GM12891 (cell line): ENCODE measurements at regions not wholly inside any gene's neighbourhood (a gene's known extent, or its start where the extent isn't known, plus 50 kb on each side); places are given as distances from the start of the nearest gene placed in this dataset.
A peak's percentile ranks its signal among the peaks of the same experiment; 100 is the strongest.

Source experiments
- DNase-seq: peaks from one replicate; pipeline ENCODE4 v3.0.0; 2011; ENCODE audit warnings: low spot score; ENCODE audit not compliant: insufficient read length
- FAIRE-seq: peaks from 2 replicates; lab custom pipeline; 2011; peaks lifted over from hg19 to GRCh38; lab: Jason Lieb, UNC
- PAX5 ChIP-seq: IDR thresholded peaks from 2 replicates; pipeline ENCODE4 v1.6.1; 2011; ENCODE audit warnings: low read length, moderate library complexity, mild to moderate bottlenecking; ENCODE audit not compliant: insufficient read depth, severe bottlenecking
- POLR2A ChIP-seq: IDR thresholded peaks from 2 replicates; pipeline ENCODE4 v1.6.1; 2011; ENCODE audit warnings: low read depth, low read length, control low read depth
- POLR2AphosphoS5 ChIP-seq: IDR thresholded peaks from 2 replicates; pipeline ENCODE4 v1.6.1; 2011; ENCODE audit warnings: low read depth, low read length, control low read depth
- POU2F2 ChIP-seq: IDR thresholded peaks from 2 replicates; pipeline ENCODE4 v1.6.1; 2011; ENCODE audit warnings: low read depth, mild to moderate bottlenecking, control low read depth, low read length, moderate library complexity
- SPI1 ChIP-seq: IDR thresholded peaks from 2 replicates; pipeline ENCODE4 v1.6.1; 2011; ENCODE audit warnings: low read depth, low read length, control low read depth
- TAF1 ChIP-seq: IDR thresholded peaks from 2 replicates; pipeline ENCODE4 v1.6.1; 2011; ENCODE audit warnings: low read depth, low read length, control low read depth

DNA sequence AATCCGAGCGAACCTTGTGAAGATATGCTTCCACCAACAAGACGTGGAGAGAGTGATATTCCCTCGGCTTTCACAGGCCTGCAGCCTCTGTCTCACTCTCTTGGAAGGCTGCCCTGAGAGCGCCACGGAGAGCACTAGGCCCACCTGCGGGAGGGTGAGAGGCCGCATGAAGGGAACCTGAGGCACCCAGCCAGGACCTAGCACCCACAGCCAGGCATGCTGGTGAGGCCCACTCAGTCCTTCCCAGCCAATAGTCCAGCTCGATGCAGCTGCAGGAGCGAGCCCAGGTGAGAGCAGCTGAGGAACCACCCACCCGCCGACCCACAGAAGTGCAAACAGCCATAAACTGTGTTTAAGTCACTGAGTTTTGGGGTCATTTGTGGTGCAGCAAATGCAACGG, 227.2 kb downstream of the QKI start:
- no peak for TF ChIP-seq POLR2A
- TF ChIP-seq PAX5, result no peak
- TF ChIP-seq POLR2AphosphoS5, result no peak
- no peak for TF ChIP-seq SPI1
- no peak for TF ChIP-seq POU2F2
- TF ChIP-seq TAF1, result no peak
- FAIRE-seq, result no peak
- DNase-seq, result no peak

DNA sequence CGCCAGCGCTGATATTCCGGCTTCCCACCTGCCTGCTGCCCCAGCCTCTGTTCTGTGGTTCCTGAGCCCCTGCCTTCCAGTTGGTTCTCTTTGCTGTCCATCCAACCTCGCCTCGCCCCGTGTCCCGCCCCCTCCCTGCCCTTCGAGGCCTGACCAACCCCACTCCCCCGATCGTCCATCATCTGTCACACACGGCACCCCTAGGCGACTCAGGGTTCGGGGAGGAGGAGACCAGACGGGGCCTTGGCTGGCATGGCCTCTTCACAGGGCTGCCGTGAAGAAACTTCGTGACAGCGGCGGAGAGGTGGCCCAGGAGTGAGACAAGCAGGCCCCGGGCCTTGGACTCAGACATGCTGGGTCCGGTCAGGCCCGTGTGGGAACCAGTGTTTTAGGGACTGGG, 226.1 kb downstream of the QKI start:
- DNase-seq, result no peak
- TF ChIP-seq PAX5 (no peak), SPI1 (no peak)
- FAIRE-seq, result no peak

DNA sequence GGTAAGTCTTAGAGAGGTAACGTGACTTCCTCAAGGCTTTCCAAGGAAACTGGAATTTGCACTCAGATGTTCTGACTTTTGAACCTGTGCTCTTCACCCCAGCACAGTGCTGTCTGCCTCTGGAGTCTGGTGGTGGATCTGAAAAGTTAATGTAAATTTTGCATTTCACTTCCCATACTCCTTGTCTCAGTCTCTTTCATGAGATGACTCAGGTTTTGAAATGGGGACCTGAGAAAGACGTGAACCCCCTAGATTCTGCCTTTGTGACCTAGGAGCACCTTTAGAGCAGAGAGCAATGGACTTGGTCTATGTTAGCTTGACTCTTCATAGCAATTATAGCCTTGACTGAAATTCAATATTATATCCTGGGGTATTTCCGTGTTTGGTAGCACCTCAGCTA, 223.0 kb downstream of the QKI start:
- TF ChIP-seq POU2F2 (peak; percentile 86; the same call in 1 of the 2 replicates), PAX5 (no peak), TAF1 (no peak), POLR2AphosphoS5 (no peak), POLR2A (no peak; the same call in 1 of the 2 replicates), SPI1 (peak; percentile 87)
- peak; percentile 54 for DNase-seq
- peak; percentile 94 for FAIRE-seq

DNA sequence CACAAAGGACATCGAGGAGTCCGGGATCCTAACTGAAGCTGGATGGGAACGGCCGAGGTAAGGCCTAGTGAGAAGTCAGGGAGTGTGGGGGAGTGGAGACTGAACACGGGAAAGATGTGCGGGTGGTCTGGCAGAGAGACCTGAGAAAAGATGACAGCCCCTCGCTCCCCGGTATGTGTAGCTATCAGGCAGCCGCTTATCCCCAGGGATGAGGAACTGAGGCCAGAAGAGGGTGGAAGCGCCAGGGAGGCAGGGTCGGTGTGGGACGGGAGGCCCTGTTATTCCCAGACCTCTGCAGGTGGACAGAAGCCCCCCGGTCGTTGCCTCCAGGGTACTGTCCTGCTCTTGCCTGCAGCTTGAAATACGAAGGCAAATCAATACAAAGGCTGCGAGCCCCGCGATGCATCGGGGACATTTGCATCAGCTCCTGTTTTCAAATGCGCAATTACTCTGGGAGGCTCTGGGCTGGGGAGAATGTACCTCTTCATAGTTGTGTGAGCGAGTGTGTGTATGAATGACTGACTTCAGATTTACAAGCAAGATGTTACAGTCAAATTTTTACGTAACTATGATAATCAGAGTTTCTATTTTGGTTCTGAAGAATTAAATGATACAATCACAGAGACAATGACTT, 221.3 kb downstream of the QKI start:
- TF ChIP-seq POLR2A (no peak), TAF1 (no peak), PAX5 (no peak), POU2F2 (no peak), SPI1 (no peak), POLR2AphosphoS5 (no peak)

DNA sequence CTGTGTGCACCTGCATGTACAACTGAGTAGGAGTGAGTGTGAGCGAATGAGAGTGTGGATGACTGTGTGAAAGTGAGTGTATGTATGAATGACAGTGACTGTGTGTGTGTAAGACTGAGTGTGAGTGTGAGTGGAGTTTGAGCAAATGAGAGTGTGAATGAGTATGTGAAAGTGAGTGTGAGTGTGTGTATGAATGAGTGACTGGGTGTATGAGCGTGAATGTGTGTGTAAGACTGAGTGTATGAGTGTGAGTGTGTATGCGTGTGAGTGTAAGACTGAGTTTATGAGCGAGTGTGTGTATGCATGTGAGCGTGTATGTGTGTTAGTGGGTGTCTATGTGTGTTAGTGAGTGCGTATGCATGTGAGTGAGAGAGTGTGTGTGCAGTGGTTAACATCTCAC, 220.8 kb downstream of the QKI start:
- peak; percentile 94 for FAIRE-seq
- DNase-seq, result no peak

More for the DNA sequence above, 221.3 kb downstream of the QKI start:
- no peak for FAIRE-seq
- DNase-seq, result no peak

DNA sequence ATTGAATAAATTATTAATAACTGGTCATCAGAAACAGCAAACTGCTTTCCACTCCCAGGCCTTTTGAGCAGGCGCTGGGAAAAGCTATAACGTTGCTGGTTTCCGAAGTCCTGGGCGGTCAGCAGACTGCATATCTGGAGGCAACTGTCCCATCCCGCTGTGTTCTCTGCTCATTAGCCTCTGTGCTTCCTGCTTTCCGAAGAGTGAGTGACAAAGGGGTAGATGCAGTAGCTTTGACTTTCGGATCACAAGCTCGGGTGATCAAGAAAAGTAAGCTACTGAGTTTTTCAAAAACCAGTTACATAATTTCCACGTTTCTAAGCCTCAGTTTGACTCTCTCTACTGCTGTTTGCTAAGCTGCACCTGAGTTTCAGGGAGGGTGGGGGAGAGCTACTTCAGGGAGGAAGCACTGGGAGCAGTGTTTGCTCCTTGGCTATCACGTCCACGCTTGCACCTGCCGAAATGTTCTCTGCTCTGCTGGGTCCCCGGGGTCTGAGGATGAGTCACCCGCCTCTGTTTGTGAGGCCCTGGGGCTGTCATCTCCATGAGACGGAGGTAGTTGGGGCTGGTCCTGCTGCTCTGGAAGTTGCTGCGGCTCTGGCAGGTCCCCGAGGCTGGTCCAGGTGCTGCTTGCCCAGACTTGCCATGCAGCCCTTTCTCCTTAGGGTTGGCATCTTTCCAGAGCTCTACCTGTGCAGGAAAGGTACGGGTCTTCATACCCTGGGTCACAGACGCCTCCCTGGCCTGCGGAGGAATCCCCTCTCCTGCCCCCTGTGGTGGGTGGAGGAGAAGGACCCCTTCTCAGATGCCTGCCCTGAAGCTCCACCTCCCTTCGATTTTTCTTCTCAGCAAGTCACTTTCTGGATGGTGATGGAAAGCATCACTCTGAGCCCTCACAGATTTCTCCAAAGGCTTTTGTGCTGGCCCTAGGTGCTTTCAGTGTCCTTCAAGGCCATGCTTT, 220.0 kb downstream of the QKI start:
- TF ChIP-seq TAF1 (no peak), SPI1 (peak; percentile 34; the same call in 1 of the 2 replicates), POU2F2 (peak; percentile 44; the same call in 1 of the 2 replicates)
- DNase-seq (peak; percentile 42), FAIRE-seq (no peak)

More for the DNA sequence above, 220.8 kb downstream of the QKI start:
- TF ChIP-seq PAX5 (no peak), SPI1 (no peak), POU2F2 (no peak), TAF1 (no peak), POLR2AphosphoS5 (no peak), POLR2A (no peak)

DNA sequence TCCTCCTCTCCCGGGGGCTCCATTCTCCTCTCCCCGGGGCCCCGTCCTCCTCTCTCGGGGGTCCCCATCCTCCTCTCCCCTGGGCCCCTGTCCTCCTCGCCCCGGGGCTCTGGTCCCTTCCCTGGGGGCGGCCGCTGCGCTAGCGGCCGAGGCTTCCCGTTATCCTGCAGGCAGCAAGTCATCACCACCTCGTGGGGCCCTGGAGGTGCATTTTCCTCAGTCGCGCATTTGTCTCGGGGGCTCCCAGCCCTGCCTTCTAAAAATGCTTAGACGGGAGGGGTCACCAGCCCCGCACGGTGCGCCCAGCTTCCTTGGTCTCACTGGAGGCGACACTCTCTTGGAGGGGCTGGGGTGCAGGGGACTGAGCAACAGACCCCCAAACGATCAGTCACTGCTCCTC, 216.5 kb downstream of the QKI start:
- no peak for DNase-seq

DNA sequence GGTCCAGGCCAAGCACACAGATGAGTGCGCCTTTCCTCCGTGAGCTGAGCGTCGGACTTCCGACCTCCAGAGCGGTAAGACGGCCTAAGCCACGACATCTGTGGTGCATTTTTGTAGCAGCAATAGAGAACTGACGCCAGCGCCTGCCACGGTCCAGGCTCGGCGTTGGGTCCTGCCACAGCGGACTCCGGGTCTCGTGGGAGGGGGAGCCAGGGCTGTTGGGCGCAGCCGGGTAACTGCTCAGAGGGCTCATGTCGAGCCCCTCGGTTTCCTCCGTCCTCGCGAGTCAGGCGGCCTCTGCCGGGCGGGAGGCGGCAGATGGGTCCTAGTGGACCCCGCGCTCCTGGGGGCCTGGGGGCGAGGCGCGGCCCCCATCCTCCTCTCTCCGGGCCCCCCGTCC, 216.1 kb downstream of the QKI start:
- FAIRE-seq, result no peak
- DNase-seq, result no peak
- TF ChIP-seq POLR2A (no peak), TAF1 (no peak), PAX5 (no peak), POU2F2 (no peak), SPI1 (no peak), POLR2AphosphoS5 (no peak)

More for the DNA sequence above, 216.5 kb downstream of the QKI start:
- no peak for FAIRE-seq
- TF ChIP-seq TAF1 (no peak), POLR2A (no peak), POU2F2 (no peak), PAX5 (no peak), SPI1 (no peak), POLR2AphosphoS5 (no peak)

DNA sequence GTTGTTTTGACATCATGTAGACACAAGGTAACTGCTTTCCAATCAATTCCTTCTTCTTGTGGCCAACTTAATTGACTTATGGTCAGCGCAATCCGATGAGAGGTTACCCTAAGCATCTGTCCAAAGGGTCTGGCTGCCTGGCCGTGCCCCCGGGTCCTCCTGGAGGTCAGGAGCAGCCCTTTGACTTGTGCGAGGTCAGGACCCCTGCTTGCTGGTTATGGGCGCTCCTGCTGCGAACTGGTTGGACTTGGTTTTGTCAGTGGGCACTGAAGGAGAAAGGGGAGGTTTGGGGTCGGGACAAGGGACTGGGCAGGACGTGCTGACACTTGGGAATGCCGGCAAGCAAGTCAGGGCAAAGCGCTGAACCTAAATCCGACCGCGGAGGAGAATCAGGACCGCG, 215.6 kb downstream of the QKI start:
- TF ChIP-seq SPI1, result no peak
- no peak for TF ChIP-seq POLR2AphosphoS5
- no peak for TF ChIP-seq POLR2A
- no peak for TF ChIP-seq PAX5
- no peak for TF ChIP-seq POU2F2
- no peak for TF ChIP-seq TAF1
- FAIRE-seq, result no peak
- DNase-seq, result no peak
